ENCODE measurements at regions not wholly inside any gene's neighbourhood (a gene's known extent, or its start where the extent isn't known, plus 50 kb on each side); places are given as distances from the start of the nearest gene placed in this dataset.

DNA sequence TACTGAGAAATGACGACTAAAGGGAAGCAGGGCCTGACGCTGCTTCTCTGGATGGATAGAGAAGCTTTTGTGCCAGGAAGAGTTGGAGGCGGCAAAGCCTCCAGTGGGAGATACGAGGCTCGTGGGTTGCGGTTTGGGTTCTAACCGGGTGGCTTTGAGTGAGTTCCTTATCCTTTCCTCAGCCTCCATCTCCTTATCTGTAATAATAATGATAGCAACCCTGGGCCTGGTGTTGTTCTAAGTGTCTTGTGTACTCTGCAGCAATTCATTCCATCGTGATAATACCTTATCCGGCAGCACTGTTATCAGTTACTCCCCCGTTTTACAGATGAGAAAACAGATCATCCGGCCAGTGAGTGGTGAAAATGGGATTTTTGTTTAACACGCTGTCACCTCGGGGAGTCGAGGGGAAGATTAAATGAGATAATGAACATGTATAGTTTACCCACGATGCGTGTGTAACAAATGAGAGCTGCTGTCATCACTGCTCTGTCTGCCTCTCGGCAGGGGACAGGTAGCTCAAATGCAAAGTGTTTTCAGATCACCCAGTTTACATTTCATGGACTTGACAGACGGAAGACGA lies 52.0 kb upstream of the LHX1 start:
- TF ChIP-seq, protein P1, sequence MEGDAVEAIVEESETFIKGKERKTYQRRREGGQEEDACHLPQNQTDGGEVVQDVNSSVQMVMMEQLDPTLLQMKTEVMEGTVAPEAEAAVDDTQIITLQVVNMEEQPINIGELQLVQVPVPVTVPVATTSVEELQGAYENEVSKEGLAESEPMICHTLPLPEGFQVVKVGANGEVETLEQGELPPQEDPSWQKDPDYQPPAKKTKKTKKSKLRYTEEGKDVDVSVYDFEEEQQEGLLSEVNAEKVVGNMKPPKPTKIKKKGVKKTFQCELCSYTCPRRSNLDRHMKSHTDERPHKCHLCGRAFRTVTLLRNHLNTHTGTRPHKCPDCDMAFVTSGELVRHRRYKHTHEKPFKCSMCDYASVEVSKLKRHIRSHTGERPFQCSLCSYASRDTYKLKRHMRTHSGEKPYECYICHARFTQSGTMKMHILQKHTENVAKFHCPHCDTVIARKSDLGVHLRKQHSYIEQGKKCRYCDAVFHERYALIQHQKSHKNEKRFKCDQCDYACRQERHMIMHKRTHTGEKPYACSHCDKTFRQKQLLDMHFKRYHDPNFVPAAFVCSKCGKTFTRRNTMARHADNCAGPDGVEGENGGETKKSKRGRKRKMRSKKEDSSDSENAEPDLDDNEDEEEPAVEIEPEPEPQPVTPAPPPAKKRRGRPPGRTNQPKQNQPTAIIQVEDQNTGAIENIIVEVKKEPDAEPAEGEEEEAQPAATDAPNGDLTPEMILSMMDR (IDR thresholded peaks at IDR 0.05), result no peak
- TF ChIP-seq POLR2A (IDR thresholded peaks at IDR 0.05), result no peak

Data from right lobe of liver (tissue), 4 donors.